ENCODE measurements at regions not wholly inside any gene's neighbourhood (a gene's known extent, or its start where the extent isn't known, plus 50 kb on each side); places are given as distances from the start of the nearest gene placed in this dataset.

DNA sequence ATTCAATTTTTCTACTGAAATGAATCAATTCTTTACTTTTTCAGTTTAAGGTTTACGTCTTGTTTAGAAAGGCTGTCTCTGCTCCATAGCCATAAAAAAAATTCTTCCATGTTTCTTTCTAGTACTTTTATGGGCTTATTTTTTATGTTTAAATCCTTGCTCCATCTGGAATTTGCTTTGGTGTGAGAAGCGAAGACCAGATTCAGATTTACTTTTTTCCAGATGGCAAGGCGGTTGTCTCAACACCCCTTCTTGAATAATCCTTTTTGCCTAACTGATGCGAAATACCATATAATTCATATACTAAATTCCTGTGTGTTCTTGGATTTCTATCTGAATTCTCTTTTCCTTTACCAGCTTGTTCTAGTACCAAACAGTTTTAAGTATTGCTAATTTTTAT lies 101.5 kb downstream of the C1orf94 start:
- H3K4me1 ChIP-seq (replicated peaks in 1 of 2; ENCODE audit: control insufficient read depth in 2 of 2, insufficient read depth in 2 of 2, low read length in 2 of 2) = no peaks in the 10 kb centered on the region
- H4K20me1 ChIP-seq (replicated peaks; ENCODE audit: control insufficient read depth, insufficient read depth, low read length) = no peaks in the 10 kb centered on the region
- no peak overlapping the region for H3K4me2 ChIP-seq (ENCODE audit: insufficient read depth, low read length)
- FAIRE-seq (no peak), ATAC-seq (no peak), DNase-seq (ENCODE audit: extremely low read depth in 1 of 4, low spot score in 3 of 4) (no peak)
- intact Hi-C loops (cut with micrococcal nuclease) (no loop called here), in situ Hi-C loops (cut with MboI) (no loop called here)
- no peaks in the 10 kb centered on the region for H3K79me2 ChIP-seq (ENCODE audit: control insufficient read depth, insufficient read depth, low read length)
- H3K36me3 ChIP-seq (ENCODE audit: control insufficient read depth, insufficient read depth, low read length) = no peaks in the 10 kb centered on the region
- no peaks in the 10 kb centered on the region for H3K27me3 ChIP-seq (ENCODE audit: control insufficient read depth in 2 of 2, insufficient read depth in 2 of 2, low read length in 2 of 2)
- TF ChIP-seq, protein P1, sequence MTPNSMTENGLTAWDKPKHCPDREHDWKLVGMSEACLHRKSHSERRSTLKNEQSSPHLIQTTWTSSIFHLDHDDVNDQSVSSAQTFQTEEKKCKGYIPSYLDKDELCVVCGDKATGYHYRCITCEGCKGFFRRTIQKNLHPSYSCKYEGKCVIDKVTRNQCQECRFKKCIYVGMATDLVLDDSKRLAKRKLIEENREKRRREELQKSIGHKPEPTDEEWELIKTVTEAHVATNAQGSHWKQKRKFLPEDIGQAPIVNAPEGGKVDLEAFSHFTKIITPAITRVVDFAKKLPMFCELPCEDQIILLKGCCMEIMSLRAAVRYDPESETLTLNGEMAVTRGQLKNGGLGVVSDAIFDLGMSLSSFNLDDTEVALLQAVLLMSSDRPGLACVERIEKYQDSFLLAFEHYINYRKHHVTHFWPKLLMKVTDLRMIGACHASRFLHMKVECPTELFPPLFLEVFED (CRISPR knock-in tag; conservative IDR thresholded peaks at IDR 0.05) = no peak
- TF ChIP-seq ZNF253 (CRISPR knock-in tag; conservative IDR thresholded peaks at IDR 0.05) (no peak), PHB2 (IDR thresholded peaks at IDR 0.05; ENCODE audit: low read depth) (no peak), MXI1 (IDR thresholded peaks at IDR 0.05; ENCODE audit: low read depth, low read length) (no peak), ZC3H8 (IDR thresholded peaks at IDR 0.05) (no peak), ZNF444 (CRISPR knock-in tag; IDR thresholded peaks at IDR 0.05) (no peak)
- no peak overlapping the region for H3K9ac ChIP-seq (ENCODE audit: insufficient read depth in 1 of 2, low read depth in 2 of 2, low read length in 2 of 2)
- H3K9me1 ChIP-seq (ENCODE audit: control insufficient read depth, insufficient read depth, low read length) = no peaks in the 10 kb centered on the region
- ChIA-PET CTCF (ENCODE audit: low intra/inter-chr PET ratio) (no interaction called here), POLR2A (no interaction called here)
- H3K4me3 ChIP-seq = no peak overlapping the region
- no peak overlapping the region for H3K27ac ChIP-seq (ENCODE audit: extremely low read depth, low read depth, low read length)
- H3K9me3 ChIP-seq (replicated peaks; ENCODE audit: control insufficient read depth, insufficient read depth, low read depth, low read length) = no peaks in the 10 kb centered on the region
- 0% methylated on average over 4 of the region's 4 CpGs for WGBS (ENCODE audit: insufficient coverage, low coverage, missing lambda C conversion rate)
- BruUV-seq (replicated peaks) = no TSS peak
- no peak overlapping the region for H2AFZ ChIP-seq (ENCODE audit: low read depth, low read length)

DNA sequence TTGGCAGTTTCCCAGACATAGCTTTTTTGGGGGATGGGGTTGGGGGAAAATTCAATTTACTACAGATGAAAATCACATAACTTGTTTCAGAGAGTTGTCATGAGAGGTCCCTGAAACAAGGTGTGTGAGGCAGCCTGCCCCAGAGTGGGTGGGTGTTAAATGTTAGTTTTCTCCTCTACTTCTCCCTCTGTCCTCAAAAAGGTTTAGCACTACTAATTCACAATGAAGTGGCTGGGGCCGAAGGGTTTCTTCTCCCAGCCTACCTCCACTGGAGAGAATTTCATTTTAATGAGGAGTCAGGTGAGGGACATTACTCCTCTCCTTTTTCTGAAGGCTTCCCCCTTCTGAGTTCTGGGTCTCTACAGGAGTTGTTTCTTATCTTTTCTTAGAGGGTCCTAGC lies 103.3 kb downstream of the C1orf94 start:
- Histone ChIP-seq H3K4me1 (replicated peaks in 1 of 2; ENCODE audit: control insufficient read depth in 2 of 2, insufficient read depth in 2 of 2, low read length in 2 of 2) (no peaks in the 10 kb centered on the region), H3K27me3 (ENCODE audit: control insufficient read depth in 2 of 2, insufficient read depth in 2 of 2, low read length in 2 of 2) (no peaks in the 10 kb centered on the region), H3K27ac (ENCODE audit: extremely low read depth, low read depth, low read length) (no peak overlapping the region), H4K20me1 (replicated peaks; ENCODE audit: control insufficient read depth, insufficient read depth, low read length) (no peaks in the 10 kb centered on the region), H3K4me3 (no peak overlapping the region), H3K9me1 (ENCODE audit: control insufficient read depth, insufficient read depth, low read length) (no peaks in the 10 kb centered on the region), H2AFZ (ENCODE audit: low read depth, low read length) (no peak overlapping the region), H3K36me3 (ENCODE audit: control insufficient read depth, insufficient read depth, low read length) (no peaks in the 10 kb centered on the region), H3K9me3 (replicated peaks; ENCODE audit: control insufficient read depth, insufficient read depth, low read depth, low read length) (no peaks in the 10 kb centered on the region), H3K4me2 (ENCODE audit: insufficient read depth, low read length) (no peak overlapping the region), H3K9ac (ENCODE audit: insufficient read depth in 1 of 2, low read depth in 2 of 2, low read length in 2 of 2) (no peak overlapping the region), H3K79me2 (ENCODE audit: control insufficient read depth, insufficient read depth, low read length) (no peaks in the 10 kb centered on the region)
- ATAC-seq (no peak), DNase-seq (ENCODE audit: extremely low read depth in 1 of 4, low spot score in 3 of 4) (no peak), FAIRE-seq (no peak)
- CTCF ChIA-PET (ENCODE audit: low intra/inter-chr PET ratio) = no interaction called here
- 0% methylated on average over 1 of the region's 1 CpG for WGBS (ENCODE audit: insufficient coverage, low coverage, missing lambda C conversion rate)
- BruUV-seq (replicated peaks) = no TSS peak
- intact Hi-C loops (cut with micrococcal nuclease) (no loop called here), in situ Hi-C loops (cut with MboI) (no loop called here)
- POLR2A ChIA-PET = no interaction called here
- TF ChIP-seq, protein P2, sequence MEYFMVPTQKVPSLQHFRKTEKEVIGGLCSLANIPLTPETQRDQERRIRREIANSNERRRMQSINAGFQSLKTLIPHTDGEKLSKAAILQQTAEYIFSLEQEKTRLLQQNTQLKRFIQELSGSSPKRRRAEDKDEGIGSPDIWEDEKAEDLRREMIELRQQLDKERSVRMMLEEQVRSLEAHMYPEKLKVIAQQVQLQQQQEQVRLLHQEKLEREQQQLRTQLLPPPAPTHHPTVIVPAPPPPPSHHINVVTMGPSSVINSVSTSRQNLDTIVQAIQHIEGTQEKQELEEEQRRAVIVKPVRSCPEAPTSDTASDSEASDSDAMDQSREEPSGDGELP (CRISPR knock-in tag; IDR thresholded peaks at IDR 0.05; ENCODE audit: borderline replicate concordance) = no peak
- TF ChIP-seq, protein P3, sequence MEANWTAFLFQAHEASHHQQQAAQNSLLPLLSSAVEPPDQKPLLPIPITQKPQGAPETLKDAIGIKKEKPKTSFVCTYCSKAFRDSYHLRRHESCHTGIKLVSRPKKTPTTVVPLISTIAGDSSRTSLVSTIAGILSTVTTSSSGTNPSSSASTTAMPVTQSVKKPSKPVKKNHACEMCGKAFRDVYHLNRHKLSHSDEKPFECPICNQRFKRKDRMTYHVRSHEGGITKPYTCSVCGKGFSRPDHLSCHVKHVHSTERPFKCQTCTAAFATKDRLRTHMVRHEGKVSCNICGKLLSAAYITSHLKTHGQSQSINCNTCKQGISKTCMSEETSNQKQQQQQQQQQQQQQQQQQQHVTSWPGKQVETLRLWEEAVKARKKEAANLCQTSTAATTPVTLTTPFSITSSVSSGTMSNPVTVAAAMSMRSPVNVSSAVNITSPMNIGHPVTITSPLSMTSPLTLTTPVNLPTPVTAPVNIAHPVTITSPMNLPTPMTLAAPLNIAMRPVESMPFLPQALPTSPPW (CRISPR knock-in tag; IDR thresholded peaks at IDR 0.05) = no peak
- TF ChIP-seq, protein P4, sequence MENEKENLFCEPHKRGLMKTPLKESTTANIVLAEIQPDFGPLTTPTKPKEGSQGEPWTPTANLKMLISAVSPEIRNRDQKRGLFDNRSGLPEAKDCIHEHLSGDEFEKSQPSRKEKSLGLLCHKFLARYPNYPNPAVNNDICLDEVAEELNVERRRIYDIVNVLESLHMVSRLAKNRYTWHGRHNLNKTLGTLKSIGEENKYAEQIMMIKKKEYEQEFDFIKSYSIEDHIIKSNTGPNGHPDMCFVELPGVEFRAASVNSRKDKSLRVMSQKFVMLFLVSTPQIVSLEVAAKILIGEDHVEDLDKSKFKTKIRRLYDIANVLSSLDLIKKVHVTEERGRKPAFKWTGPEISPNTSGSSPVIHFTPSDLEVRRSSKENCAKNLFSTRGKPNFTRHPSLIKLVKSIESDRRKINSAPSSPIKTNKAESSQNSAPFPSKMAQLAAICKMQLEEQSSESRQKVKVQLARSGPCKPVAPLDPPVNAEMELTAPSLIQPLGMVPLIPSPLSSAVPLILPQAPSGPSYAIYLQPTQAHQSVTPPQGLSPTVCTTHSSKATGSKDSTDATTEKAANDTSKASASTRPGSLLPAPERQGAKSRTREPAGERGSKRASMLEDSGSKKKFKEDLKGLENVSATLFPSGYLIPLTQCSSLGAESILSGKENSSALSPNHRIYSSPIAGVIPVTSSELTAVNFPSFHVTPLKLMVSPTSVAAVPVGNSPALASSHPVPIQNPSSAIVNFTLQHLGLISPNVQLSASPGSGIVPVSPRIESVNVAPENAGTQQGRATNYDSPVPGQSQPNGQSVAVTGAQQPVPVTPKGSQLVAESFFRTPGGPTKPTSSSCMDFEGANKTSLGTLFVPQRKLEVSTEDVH (IDR thresholded peaks at IDR 0.05; ENCODE audit: low read depth, partially characterized antibody) = no peak
- TF ChIP-seq ZNF197 (CRISPR knock-in tag; IDR thresholded peaks at IDR 0.05; ENCODE audit: low read depth) = no peak
- TF ChIP-seq RCOR1 (IDR thresholded peaks at IDR 0.05; ENCODE audit: borderline replicate concordance in 1 of 2, low read depth in 2 of 2, low read length in 2 of 2) = no peak

Data from K562 (cell line).